Hepatocyte (in vitro differentiated cells): ENCODE measurements at regions not wholly inside any gene's neighbourhood (a gene's known extent, or its start where the extent isn't known, plus 50 kb on each side); places are given as distances from the start of the nearest gene placed in this dataset.

Experiments used
- DNase-seq: peaks from one replicate; pipeline ENCODE4 v3.0.0-alpha.2; 2016; ENCODE audit warnings: low spot score
- H2AFZ ChIP-seq: fragments of 200-600 bp; sonication (generic); 2 replicates; pipeline ENCODE4 v1.6.0; 2016; ENCODE audit warnings: antibody characterized with exemption, mild to moderate bottlenecking
- H3K27ac ChIP-seq: fragments of 200-600 bp; sonication (generic); 2 replicates; pipeline ENCODE4 v1.5.1; 2016; ENCODE audit warnings: mild to moderate bottlenecking
- H3K27me3 ChIP-seq: fragments of 200-600 bp; sonication (generic); 2 replicates; pipeline ENCODE4 v1.6.1; 2016
- H3K36me3 ChIP-seq: fragments of 200-600 bp; sonication (generic); replicated peaks from 2 replicates; pipeline ENCODE4 v1.5.1; 2016; ENCODE audit warnings: low read depth; ENCODE audit not compliant: insufficient read depth
- H3K4me1 ChIP-seq: fragments of 200-600 bp; sonication (generic); 2 replicates; pipeline ENCODE4 v1.5.1; 2016; ENCODE audit warnings: mild to moderate bottlenecking, moderate library complexity; ENCODE audit not compliant: insufficient read depth
- H3K4me2 ChIP-seq: fragments of 200-600 bp; sonication (generic); 2 replicates; pipeline ENCODE4 v1.6.0; 2016
- H3K4me3 ChIP-seq: fragments of 200-600 bp; sonication (generic); 2 replicates; pipeline ENCODE4 v1.5.1; 2016; ENCODE audit warnings: mild to moderate bottlenecking
- H3K79me2 ChIP-seq: fragments of 200-600 bp; sonication (generic); 2 replicates; pipeline ENCODE4 v1.6.0; 2017; ENCODE audit warnings: mild to moderate bottlenecking
- H3K9me2 ChIP-seq: fragments of 200-600 bp; sonication (generic); replicated peaks from 2 replicates; pipeline ENCODE4 v1.6.0; 2017; ENCODE audit warnings: mild to moderate bottlenecking; ENCODE audit not compliant: insufficient read depth
- H3K9me3 ChIP-seq: fragments of 200-600 bp; sonication (generic); 2 replicates; pipeline ENCODE4 v1.5.1; 2016; ENCODE audit warnings: low read depth, mild to moderate bottlenecking
- H4K20me1 ChIP-seq: fragments of 200-600 bp; sonication (generic); 2 replicates; pipeline ENCODE4 v1.6.0; 2016; ENCODE audit warnings: mild to moderate bottlenecking; ENCODE audit not compliant: insufficient read depth, poor library complexity, severe bottlenecking
- CTCF ChIP-seq: fragments of 200-600 bp; sonication (generic); IDR thresholded peaks from 2 replicates; pipeline ENCODE4 v1.5.1; 2016; ENCODE audit warnings: antibody characterized with exemption, mild to moderate bottlenecking; ENCODE audit not compliant: poor library complexity
- EZH2 ChIP-seq: fragments of 200-600 bp; sonication (generic); IDR thresholded peaks from 2 replicates; pipeline ENCODE4 v1.6.1; 2016; ENCODE audit warnings: antibody characterized with exemption, mild to moderate bottlenecking, borderline replicate concordance
- EZH2phosphoT487 ChIP-seq: fragments of 200-600 bp; sonication (generic); IDR thresholded peaks from one replicate; pipeline ENCODE4 v1.6.1; 2018; ENCODE audit warnings: antibody characterized with exemption, mild to moderate bottlenecking, low read depth, moderate library complexity; ENCODE audit not compliant: unreplicated experiment, severe bottlenecking
- WGBS: methylation state at CpG from one replicate; pipeline ENCODE4 v1.1.6; 2016; ENCODE audit warnings: low lambda C conversion rate; ENCODE audit errors: missing lambda C conversion rate; 5-methylcytosine and 5-hydroxymethylcytosine counted together

GRCh38 chr6:111971181-111971841 is 82.6 kb upstream of the CCN6 start:
- no peak for DNase-seq
- TF ChIP-seq CTCF (no peak), EZH2 (no peak), EZH2phosphoT487 (no peak)
- peaks cover 15% of the 10 kb centered on the region for H3K4me1 ChIP-seq
- no peak overlapping the region for H3K4me2 ChIP-seq
- no peaks in the 10 kb centered on the region for H3K79me2 ChIP-seq
- WGBS: 84% methylated on average over 7 of the region's 7 CpGs
- H3K9me3 ChIP-seq: no peaks in the 10 kb centered on the region
- no peak overlapping the region for H3K4me3 ChIP-seq
- no peak overlapping the region for H3K27ac ChIP-seq
- H3K36me3 ChIP-seq: no peaks in the 10 kb centered on the region
- no peaks in the 10 kb centered on the region for H4K20me1 ChIP-seq
- H3K9me2 ChIP-seq: no peaks in the 10 kb centered on the region
- H2AFZ ChIP-seq: no peak overlapping the region
- no peaks in the 10 kb centered on the region for H3K27me3 ChIP-seq

GRCh38 chr6:111971866-111972532 is 81.9 kb upstream of the CCN6 start:
- H3K4me1 ChIP-seq: peaks cover 15% of the 10 kb centered on the region
- no peak overlapping the region for H3K4me3 ChIP-seq
- H3K36me3 ChIP-seq: no peaks in the 10 kb centered on the region
- no peaks in the 10 kb centered on the region for H3K27me3 ChIP-seq
- DNase-seq: no peak
- H4K20me1 ChIP-seq: no peaks in the 10 kb centered on the region
- peak overlapping the region; percentile 90 for H3K27ac ChIP-seq
- H2AFZ ChIP-seq: no peak overlapping the region
- WGBS: 96% methylated on average over 5 of the region's 5 CpGs
- TF ChIP-seq EZH2 (no peak), EZH2phosphoT487 (no peak), CTCF (no peak)
- no peak overlapping the region for H3K4me2 ChIP-seq
- H3K9me2 ChIP-seq: no peaks in the 10 kb centered on the region
- H3K79me2 ChIP-seq: no peaks in the 10 kb centered on the region
- no peaks in the 10 kb centered on the region for H3K9me3 ChIP-seq

- 92% methylated on average over 5 of the region's 5 CpGs for WGBS
- no peaks in the 10 kb centered on the region for H3K9me2 ChIP-seq
- peak overlapping the region; percentile 61 for H3K4me2 ChIP-seq
- no peaks in the 10 kb centered on the region for H3K9me3 ChIP-seq
- H3K79me2 ChIP-seq: no peaks in the 10 kb centered on the region
- no peaks in the 10 kb centered on the region for H4K20me1 ChIP-seq
- H2AFZ ChIP-seq: peak overlapping the region; percentile 42
- H3K36me3 ChIP-seq: no peaks in the 10 kb centered on the region
- H3K4me1 ChIP-seq: peaks cover 15% of the 10 kb centered on the region
- no peak for DNase-seq
- no peaks in the 10 kb centered on the region for H3K27me3 ChIP-seq
- H3K27ac ChIP-seq: peak overlapping the region; percentile 90
- H3K4me3 ChIP-seq: no peak overlapping the region
- TF ChIP-seq EZH2 (no peak), CTCF (no peak), EZH2phosphoT487 (no peak)
These were observed 81.2 kb upstream of the CCN6 start for GRCh38 chr6:111972745-111973117.
